Tibial nerve (tissue), 3 donors: ENCODE measurements at regions not wholly inside any gene's neighbourhood (a gene's known extent, or its start where the extent isn't known, plus 50 kb on each side); places are given as distances from the start of the nearest gene placed in this dataset.

Source experiments
- CTCF ChIP-seq, 5 experiments: fragments of 200-600 bp in 3 of 5; fragments of 450-650 bp in 2 of 5; sonication (generic) in 3 of 5; IDR thresholded peaks; one replicate each; pipeline ENCODE4 v1.5.1; 2016 to 2019; ENCODE audit warnings: antibody characterized with exemption in 5 of 5, mild to moderate bottlenecking in 3 of 5, moderate library complexity in 2 of 5
- POLR2A ChIP-seq, 2 donors: fragments of 450-650 bp; IDR thresholded peaks; one replicate each; pipeline ENCODE4 v1.6.1; 2017; ENCODE audit warnings: antibody characterized with exemption in 2 of 2, mild to moderate bottlenecking in 2 of 2, moderate library complexity in 2 of 2

GRCh38 chr14:49194067-49194466 lies 392.1 kb downstream of the RPS29 start:
- TF ChIP-seq CTCF (IDR thresholded peaks at IDR 0.05) (no peak), POLR2A (IDR thresholded peaks at IDR 0.05) (no peak)
